GM21737 (cell line): ENCODE measurements at regions not wholly inside any gene's neighbourhood (a gene's known extent, or its start where the extent isn't known, plus 50 kb on each side); places are given as distances from the start of the nearest gene placed in this dataset.

Experiments
- ATAC-seq: cut with Tn5 transposase; IDR thresholded peaks from one replicate; pipeline ENCODE4 v1.9.1; 2021; ENCODE audit warnings: mild to moderate bottlenecking, moderate library complexity; ENCODE audit not compliant: unreplicated experiment

- no peak for ATAC-seq
Observed at GRCh38 chr6:156391061-156391672, 386.0 kb upstream of the ARID1B start.

GRCh38 chr6:156390621-156391020 is 386.6 kb upstream of the ARID1B start:
- ATAC-seq, result no peak

DNA sequence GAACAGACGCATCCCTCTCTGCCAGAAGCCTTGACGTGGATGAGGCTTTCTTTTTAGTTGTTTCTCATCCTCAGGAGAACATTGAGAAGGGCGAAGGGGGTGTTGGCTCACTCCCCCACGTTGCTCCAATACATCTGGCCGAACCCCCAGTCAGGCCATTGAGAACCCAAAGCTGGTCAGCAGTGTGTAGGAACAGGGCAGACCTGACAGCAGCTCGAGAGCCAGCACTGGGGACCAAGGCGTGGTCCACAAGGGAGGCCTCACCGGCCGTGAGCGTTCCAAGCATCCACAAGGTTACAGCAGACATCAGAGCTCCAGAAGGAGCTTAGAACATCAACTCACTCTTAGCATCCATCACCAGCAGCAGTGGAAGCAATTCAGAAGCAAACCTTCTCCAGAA is 387.9 kb upstream of the ARID1B start:
- no peak for ATAC-seq

DNA sequence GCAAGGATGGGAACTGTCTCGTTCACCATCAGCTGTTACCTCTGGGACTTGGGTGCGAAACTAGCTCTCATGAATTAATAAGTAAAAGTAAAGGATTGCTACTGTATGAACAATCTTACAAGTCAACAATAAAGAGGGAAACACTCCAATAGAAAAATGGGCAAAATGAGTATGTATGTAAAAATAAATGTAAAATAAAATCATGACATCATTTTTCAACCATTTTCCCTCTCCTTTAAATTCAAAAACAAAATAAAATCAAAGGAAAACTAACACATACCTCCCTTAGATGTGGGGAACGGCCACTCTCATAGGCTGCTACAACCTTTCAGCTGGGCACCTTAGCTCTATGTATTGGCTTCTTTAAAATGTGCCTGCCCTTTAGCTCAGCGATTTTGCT is 389.7 kb upstream of the ARID1B start:
- no peak for ATAC-seq

DNA sequence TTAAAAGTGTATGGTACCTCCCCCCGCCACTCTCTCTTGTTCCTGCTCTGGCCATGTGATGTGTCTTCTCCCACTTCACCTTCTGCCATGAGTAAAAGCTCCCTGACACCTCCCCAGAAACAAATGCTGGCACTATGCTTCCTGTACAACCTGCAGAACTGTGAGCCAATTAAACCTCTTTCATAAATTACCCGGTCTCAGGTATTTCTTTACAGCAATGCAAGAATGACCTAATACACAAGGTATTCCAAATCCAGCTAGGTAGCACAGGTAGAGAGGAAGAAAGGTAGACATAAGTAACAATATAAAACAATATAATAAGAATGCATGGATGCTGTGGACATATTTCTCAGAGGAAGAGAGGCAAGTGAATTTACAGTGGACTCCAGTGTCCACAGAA is 394.1 kb upstream of the ARID1B start:
- no peak for ATAC-seq

DNA sequence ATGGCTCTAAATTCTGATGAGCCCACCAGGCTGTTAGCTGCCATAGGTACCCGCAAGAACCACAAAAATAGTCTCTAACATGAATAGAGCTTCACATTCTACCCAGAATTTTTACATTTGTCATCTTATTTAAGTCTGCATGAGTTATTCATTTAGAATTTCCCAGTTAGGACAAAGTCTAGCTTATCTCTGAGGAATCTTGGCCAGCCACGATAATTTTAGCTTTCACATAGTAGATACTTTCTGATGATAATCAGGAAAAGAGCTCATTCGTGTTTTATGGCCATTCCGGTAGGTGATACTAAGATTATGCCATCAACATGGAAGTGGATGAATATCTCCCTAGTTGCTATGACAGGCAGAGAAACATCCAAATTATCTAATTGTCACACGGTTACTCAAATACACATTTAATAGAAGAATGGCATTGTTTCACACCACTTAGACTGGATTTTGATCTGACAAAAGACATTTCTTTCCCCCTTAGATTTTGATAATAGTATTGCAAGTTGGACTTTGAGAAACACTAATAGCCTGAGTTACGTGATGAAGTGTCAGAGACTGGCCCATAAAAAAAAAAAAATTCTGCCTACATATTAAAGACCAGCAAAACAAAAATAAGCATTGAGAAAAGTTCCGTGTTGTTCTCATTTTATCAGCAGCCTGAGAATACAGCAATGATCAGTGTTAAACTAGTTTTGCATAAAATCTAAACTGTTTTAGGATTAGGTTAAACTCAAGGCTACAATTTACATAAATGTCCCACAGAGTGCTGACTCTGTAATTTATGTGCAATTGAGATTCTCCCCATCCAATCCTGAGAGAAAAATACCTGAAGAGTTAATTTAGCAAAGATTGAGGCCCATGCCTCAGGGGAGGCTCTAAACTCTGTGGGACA is 397.5 kb upstream of the ARID1B start:
- no peak for ATAC-seq

DNA sequence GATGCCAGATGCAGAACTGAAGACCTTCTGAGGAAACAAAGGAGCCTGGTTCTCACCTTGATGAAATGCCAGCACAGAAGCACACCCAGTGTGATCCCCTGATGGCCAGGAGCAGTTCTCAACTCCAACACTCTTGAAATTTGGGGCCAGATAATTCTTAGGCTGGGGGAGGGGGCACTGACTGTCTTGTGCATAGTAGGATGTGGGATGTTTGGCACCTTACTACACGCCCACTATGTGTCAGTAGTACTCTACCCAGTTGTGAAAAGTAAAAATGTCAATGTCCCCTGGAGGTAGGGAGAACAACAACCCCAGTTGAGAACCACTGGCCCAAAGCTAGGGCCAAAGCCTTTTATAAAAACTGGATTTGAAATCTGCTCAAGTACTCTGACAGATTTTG is 398.3 kb upstream of the ARID1B start:
- ATAC-seq, result no peak

DNA sequence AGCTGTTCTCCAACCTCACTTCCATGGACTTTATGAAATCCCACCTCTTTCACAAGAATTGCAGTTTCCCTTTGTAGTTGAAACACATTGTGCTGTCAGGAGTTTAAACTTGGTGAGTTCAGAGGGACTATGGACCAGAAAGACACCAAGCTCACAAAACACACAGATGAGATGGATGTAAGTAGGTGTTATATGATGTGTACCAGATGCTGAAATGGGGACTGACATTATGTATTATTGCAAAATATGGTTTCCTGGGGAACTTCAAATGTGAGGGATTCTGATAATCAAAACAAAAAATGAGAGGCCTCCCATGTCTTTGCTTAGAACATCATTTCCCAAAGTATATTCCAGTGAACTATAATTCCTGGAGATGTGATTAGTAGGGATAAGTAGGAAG is 401.1 kb upstream of the ARID1B start:
- ATAC-seq, result no peak

- no peak for ATAC-seq
Observed at GRCh38 chr6:156359912-156360311, 417.3 kb upstream of the ARID1B start.

- no peak for ATAC-seq
Observed at GRCh38 chr6:156352861-156353260, 424.3 kb upstream of the ARID1B start.

DNA sequence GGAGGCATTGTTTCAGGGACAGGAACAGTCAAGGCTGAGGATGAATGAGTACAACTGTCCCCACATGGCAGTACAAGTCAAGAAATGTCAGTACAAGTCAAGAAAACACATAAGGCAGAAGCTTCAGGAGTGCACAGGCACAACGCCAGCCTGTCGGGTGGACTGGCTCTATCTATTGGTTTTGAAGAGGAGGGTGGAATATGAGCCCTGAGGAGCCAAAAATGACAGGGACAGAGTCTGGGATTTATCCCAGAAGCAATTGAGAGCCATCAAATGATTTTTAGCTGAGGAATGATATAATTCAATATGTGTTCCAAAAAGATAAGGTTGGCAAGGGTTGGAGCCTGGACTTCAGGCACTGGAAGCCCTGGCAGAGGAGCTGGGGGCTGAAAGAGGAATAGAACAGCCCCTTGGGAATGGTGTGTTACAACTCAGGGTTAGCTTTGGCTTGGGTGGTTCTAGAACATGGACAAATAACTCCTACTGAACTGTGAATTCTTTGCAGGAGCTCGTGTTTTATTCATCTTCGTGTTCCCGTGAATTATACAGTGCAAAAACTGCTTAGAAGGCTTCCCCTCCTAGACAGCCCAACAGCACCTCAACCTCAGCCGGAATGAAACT is 425.7 kb upstream of the ARID1B start:
- no peak for ATAC-seq

GRCh38 chr6:156350337-156350736 is 426.8 kb upstream of the ARID1B start:
- no peak for ATAC-seq

DNA sequence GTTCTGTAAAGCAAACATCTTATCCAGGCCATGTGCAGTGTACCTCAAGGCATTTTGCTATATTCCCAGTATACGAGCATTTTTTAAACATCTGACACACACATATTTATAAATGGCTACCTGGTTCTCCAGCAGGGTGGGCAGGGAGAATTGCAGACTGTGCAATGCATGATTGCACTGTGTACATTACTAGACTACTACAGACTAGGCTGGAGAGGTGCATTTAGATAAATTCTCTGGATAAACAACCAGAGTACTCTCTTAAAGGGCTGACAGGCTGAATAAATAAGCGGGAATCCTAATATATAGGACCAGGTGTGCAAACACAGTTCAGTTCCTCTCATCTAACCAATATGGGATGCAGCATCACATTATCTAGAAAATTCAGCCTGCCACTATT is 428.3 kb upstream of the ARID1B start:
- no peak for ATAC-seq

- ATAC-seq, result no peak
Observed at GRCh38 chr6:156348424-156348823, 428.8 kb upstream of the ARID1B start.

- no peak for ATAC-seq
Observed at GRCh38 chr6:156347656-156348055, 429.5 kb upstream of the ARID1B start.

GRCh38 chr6:156347246-156347645 is 429.9 kb upstream of the ARID1B start:
- ATAC-seq, result no peak

DNA sequence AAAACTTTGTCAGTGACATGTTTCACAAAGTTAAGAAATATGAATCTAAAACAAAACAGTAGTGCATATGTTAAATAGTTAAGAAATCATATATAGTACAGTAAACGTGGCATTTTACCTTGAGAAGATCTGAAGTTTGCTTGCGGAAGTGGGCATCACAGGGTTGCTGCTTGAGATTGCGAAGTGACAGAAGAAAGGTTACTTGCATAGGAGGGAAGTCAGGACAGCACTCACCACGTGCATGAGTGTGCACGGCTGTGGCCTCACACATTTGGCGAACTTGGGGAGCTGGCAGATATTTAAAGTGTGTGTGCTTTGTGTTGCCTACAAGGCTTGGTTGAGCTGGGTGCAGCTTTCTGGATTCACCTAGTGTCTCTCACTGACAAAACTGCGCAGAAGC is 431.5 kb upstream of the ARID1B start:
- ATAC-seq, result no peak

GRCh38 chr6:156344491-156344890 is 432.7 kb upstream of the ARID1B start:
- no peak for ATAC-seq

GRCh38 chr6:156337801-156338200 is 439.4 kb upstream of the ARID1B start:
- ATAC-seq, result no peak

DNA sequence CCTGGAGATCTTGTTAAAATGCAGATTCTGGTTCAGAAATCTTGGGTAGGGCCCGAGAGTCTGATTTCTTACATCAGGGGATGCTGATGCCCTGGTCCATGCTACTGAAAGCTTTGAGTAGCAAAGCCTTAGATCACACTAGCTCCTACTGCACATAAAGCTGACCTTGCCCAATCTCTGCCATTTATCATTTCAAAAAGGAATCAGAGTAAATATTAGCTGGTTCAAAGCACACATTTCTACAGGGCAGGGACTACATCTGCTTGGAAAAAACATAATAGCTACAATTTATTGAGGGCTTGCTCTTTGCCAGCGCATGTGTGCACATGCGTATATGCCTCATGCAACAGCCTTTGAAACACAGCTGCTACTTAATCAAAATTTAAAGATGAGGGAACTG is 440.4 kb upstream of the ARID1B start:
- ATAC-seq, result no peak

DNA sequence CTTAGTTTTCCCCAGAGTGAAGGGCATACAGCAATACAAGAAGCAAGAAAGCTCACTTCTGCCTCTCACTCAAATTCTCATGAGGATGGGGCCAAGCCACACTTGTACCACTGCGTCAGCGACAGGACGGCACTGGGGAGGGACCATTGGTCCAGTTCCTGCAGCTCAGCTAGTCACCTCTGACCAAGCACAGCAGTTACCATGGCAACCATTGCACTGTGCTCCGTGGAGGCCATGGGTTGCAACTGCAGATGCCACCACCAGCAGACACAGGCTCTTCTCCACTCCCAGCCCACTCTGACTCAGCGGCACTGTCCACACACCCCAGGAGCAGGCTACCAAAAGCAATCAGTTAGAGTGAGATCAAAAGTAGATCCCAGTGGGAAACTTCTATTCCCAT is 441.1 kb upstream of the ARID1B start:
- ATAC-seq, result no peak

- ATAC-seq, result no peak
Observed at GRCh38 chr6:156334966-156335365, 442.2 kb upstream of the ARID1B start.
